HEK293T (cell line): ENCODE measurements at regions not wholly inside any gene's neighbourhood (a gene's known extent, or its start where the extent isn't known, plus 50 kb on each side); places are given as distances from the start of the nearest gene placed in this dataset.

ENCODE experiments used
- CTCF ChIA-PET: fragments of 350-600 bp; formaldehyde crosslinking; extraction: SDS; loops from one replicate; lab custom pipeline; 2021; ENCODE audit warnings: antibody characterized with exemption, inconsistent platforms; lab: Yijun Ruan, JAX
- POLR2A ChIA-PET: fragments of 350-600 bp; formaldehyde crosslinking; extraction: SDS; loops from one replicate; lab custom pipeline; 2020; ENCODE audit warnings: antibody characterized with exemption, inconsistent platforms; lab: Yijun Ruan, JAX
- DNase-seq: peaks from one replicate; pipeline ENCODE4 v3.0.0; 2012; ENCODE audit warnings: mixed read lengths; ENCODE audit errors: extremely low spot score
- ARNT ChIP-seq: fragments of 450-650 bp; IDR thresholded peaks from 2 replicates; pipeline ENCODE4 v1.6.1; 2017; ENCODE audit warnings: mild to moderate bottlenecking
- BHLHE40 ChIP-seq: fragments of 450-650 bp; IDR thresholded peaks from 2 replicates; pipeline ENCODE4 v1.6.1; 2016; ENCODE audit warnings: mild to moderate bottlenecking, moderate library complexity, borderline replicate concordance
- CTBP1 ChIP-seq: fragments of 450-650 bp; IDR thresholded peaks from 2 replicates; pipeline ENCODE4 v1.6.1; 2016; ENCODE audit warnings: borderline replicate concordance
- ELF4 ChIP-seq: fragments of 450-650 bp; IDR thresholded peaks from 2 replicates; pipeline ENCODE4 v1.6.1; 2017; ENCODE audit warnings: antibody characterized with exemption
- FOXA1 ChIP-seq: fragments of 450-650 bp; IDR thresholded peaks from 2 replicates; pipeline ENCODE4 v1.6.1; 2016; ENCODE audit warnings: mild to moderate bottlenecking
- FOXK2 ChIP-seq: fragments of 450-650 bp; IDR thresholded peaks from 2 replicates; pipeline ENCODE4 v1.6.1; 2016; ENCODE audit warnings: mild to moderate bottlenecking
- FOXM1 ChIP-seq: fragments of 450-650 bp; IDR thresholded peaks from 2 replicates; pipeline ENCODE4 v1.6.1; 2017; ENCODE audit warnings: mild to moderate bottlenecking, borderline replicate concordance
- HDGF ChIP-seq: fragments of 450-650 bp; IDR thresholded peaks from 2 replicates; pipeline ENCODE4 v1.6.1; 2017; ENCODE audit warnings: antibody characterized with exemption, borderline replicate concordance
- L3MBTL2 ChIP-seq: fragments of 450-650 bp; conservative IDR thresholded peaks from 2 replicates; pipeline ENCODE4 v1.6.1; 2016; ENCODE audit warnings: mild to moderate bottlenecking
- LEF1 ChIP-seq: fragments of 450-650 bp; IDR thresholded peaks from 2 replicates; pipeline ENCODE4 v1.6.1; 2017; ENCODE audit warnings: mild to moderate bottlenecking, borderline replicate concordance
- NFRKB ChIP-seq: fragments of 450-650 bp; IDR thresholded peaks from 2 replicates; pipeline ENCODE4 v1.6.1; 2016; ENCODE audit warnings: mild to moderate bottlenecking, moderate library complexity
- PKNOX1 ChIP-seq: fragments of 450-650 bp; IDR thresholded peaks from 2 replicates; pipeline ENCODE4 v1.6.1; 2016
- SP1 ChIP-seq: fragments of 450-650 bp; IDR thresholded peaks from 2 replicates; pipeline ENCODE4 v1.6.1; 2017
- SUZ12 ChIP-seq: fragments of 450-650 bp; IDR thresholded peaks from 2 replicates; pipeline ENCODE4 v1.6.1; 2016; ENCODE audit warnings: mild to moderate bottlenecking
- TARDBP ChIP-seq: fragments of 450-650 bp; IDR thresholded peaks from 2 replicates; pipeline ENCODE4 v1.6.1; 2016
- ZNF384 ChIP-seq: fragments of 450-650 bp; IDR thresholded peaks from 2 replicates; pipeline ENCODE4 v1.6.1; 2016

- POLR2A ChIA-PET = no interaction called here
- DNase-seq = no peak
- no peak for TF ChIP-seq FOXM1
- no peak for TF ChIP-seq ZNF384
- TF ChIP-seq SUZ12 = no peak
- no peak for TF ChIP-seq SP1
- TF ChIP-seq BHLHE40 = no peak
- no peak for TF ChIP-seq FOXK2
- TF ChIP-seq PKNOX1 = no peak
- TF ChIP-seq CTBP1 = no peak
- no peak for TF ChIP-seq NFRKB
- no peak for TF ChIP-seq L3MBTL2
- TF ChIP-seq LEF1 = no peak
- no peak for TF ChIP-seq ARNT
- TF ChIP-seq FOXA1 = no peak
- TF ChIP-seq HDGF = no peak
- no peak for TF ChIP-seq TARDBP
- no peak for TF ChIP-seq ELF4
- CTCF ChIA-PET = no interaction called here
Measured at GRCh38 chr18:60228609-60229595, 143.7 kb downstream of the MC4R start.

GRCh38 chr18:60215432-60215831 is 157.1 kb downstream of the MC4R start:
- no peak for TF ChIP-seq FOXA1
- no peak for TF ChIP-seq L3MBTL2
- DNase-seq = no peak
- CTCF ChIA-PET = no interaction called here
- POLR2A ChIA-PET = no interaction called here

- no peak for DNase-seq
- ChIA-PET CTCF (no interaction called here), POLR2A (interaction anchor here (0.6 kb wide), 1 partner anchor 761 kb away, joined by 3 read pairs; no protein-coding TSS in a partner anchor)
- TF ChIP-seq CTBP1 (no peak), SUZ12 (no peak), L3MBTL2 (no peak), ARNT (no peak), PKNOX1 (no peak), SP1 (no peak), BHLHE40 (no peak), FOXK2 (no peak), HDGF (no peak), FOXA1 (no peak), NFRKB (no peak), ELF4 (no peak), ZNF384 (no peak), LEF1 (no peak), FOXM1 (no peak), TARDBP (no peak)
Measured at GRCh38 chr18:60209042-60209441, 163.5 kb downstream of the MC4R start.

GRCh38 chr18:60202708-60203107 is 169.9 kb downstream of the MC4R start:
- CTCF ChIA-PET = no interaction called here
- DNase-seq = no peak
- POLR2A ChIA-PET = no interaction called here
- no peak for TF ChIP-seq PKNOX1

GRCh38 chr18:60200558-60200957 is 172.0 kb downstream of the MC4R start:
- ChIA-PET POLR2A (no interaction called here), CTCF (no interaction called here)
- DNase-seq = no peak
- no peak for TF ChIP-seq HDGF
- TF ChIP-seq SP1 = no peak
- no peak for TF ChIP-seq ELF4
- no peak for TF ChIP-seq ARNT
- no peak for TF ChIP-seq BHLHE40
- no peak for TF ChIP-seq FOXA1

- CTCF ChIA-PET = no interaction called here
- no peak for DNase-seq
- POLR2A ChIA-PET = no interaction called here
- TF ChIP-seq L3MBTL2 = no peak
- no peak for TF ChIP-seq CTBP1
- TF ChIP-seq PKNOX1 = no peak
- TF ChIP-seq FOXA1 = no peak
- no peak for TF ChIP-seq FOXM1
- TF ChIP-seq SUZ12 = no peak
- TF ChIP-seq ZNF384 = no peak
- no peak for TF ChIP-seq SP1
- no peak for TF ChIP-seq NFRKB
Measured at GRCh38 chr18:60199505-60199904, 173.1 kb downstream of the MC4R start.
